NB4 (cell line): ENCODE measurements at regions not wholly inside any gene's neighbourhood (a gene's known extent, or its start where the extent isn't known, plus 50 kb on each side); places are given as distances from the start of the nearest gene placed in this dataset.

Experiments used
- MAX ChIP-seq: IDR thresholded peaks from 2 replicates; pipeline ENCODE4 v1.6.1; 2011; ENCODE audit warnings: low read depth, low read length
- POLR2A ChIP-seq: IDR thresholded peaks from 2 replicates; pipeline ENCODE4 v1.6.1; 2011; ENCODE audit warnings: mild to moderate bottlenecking; ENCODE audit not compliant: insufficient read length; ENCODE audit errors: extremely low read depth
- TF ChIP-seq, protein P1 (sequence below): IDR thresholded peaks from one replicate; pipeline ENCODE4 v1.5.1; 2012; ENCODE audit warnings: low read depth, low read length

DNA sequence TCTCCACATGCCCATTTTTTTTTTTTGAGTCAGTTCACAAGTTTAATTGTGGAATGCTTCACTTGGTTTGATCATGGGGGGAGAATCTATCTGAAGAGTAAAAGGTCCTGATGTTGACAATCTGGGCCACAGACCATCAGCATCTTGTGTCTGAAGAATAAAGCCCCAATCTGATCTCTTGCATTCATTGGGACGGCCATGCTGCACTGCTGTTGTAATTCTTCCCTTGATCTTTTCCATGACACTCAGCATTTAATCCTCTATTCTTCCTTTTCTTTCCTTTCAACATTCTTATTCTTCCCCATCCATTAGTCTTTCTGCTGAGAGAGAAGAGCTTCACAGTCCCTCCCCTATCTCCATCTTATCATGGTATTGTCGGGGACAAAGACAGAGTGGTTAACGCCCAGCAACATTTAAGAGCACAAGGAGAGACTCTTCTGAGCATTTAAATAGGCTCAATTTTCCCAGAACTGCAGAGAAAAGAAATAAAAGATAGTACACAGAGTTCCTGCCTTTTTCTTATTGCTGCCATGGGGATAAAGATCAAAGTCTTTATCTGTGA lies 1157.3 kb downstream of the SORCS3 start:
- TF ChIP-seq POLR2A, result no peak
- TF ChIP-seq, protein P1, sequence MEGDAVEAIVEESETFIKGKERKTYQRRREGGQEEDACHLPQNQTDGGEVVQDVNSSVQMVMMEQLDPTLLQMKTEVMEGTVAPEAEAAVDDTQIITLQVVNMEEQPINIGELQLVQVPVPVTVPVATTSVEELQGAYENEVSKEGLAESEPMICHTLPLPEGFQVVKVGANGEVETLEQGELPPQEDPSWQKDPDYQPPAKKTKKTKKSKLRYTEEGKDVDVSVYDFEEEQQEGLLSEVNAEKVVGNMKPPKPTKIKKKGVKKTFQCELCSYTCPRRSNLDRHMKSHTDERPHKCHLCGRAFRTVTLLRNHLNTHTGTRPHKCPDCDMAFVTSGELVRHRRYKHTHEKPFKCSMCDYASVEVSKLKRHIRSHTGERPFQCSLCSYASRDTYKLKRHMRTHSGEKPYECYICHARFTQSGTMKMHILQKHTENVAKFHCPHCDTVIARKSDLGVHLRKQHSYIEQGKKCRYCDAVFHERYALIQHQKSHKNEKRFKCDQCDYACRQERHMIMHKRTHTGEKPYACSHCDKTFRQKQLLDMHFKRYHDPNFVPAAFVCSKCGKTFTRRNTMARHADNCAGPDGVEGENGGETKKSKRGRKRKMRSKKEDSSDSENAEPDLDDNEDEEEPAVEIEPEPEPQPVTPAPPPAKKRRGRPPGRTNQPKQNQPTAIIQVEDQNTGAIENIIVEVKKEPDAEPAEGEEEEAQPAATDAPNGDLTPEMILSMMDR, result no peak
- no peak for TF ChIP-seq MAX
